ENCODE measurements at regions not wholly inside any gene's neighbourhood (a gene's known extent, or its start where the extent isn't known, plus 50 kb on each side); places are given as distances from the start of the nearest gene placed in this dataset.
"Not testable (repeated sequence)": the region's sequence is repeated elsewhere in the genome, so short reads cannot be mapped to it uniquely, and the experiment has no call there.

DNA sequence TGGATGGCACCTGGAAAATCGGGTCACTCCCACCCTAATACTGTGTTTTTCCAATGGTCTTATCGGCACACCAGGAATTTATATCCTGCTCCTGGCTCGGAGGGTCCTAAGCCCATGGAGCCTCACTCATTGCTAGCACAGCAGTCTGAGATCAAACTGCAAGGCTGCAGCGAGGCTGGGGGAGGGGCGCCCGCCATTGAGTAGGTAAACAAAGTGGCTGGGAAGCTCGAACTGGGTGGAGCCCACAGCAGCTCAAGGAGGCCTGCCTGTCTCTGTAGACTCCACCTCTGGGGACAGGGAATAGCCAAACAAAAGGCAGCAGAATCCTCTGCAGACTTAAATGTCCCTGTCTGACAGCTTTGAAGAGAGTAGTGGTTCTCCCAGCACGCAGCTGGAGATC is 607.0 kb downstream of the LMO7 start:
- not testable (repeated sequence) for DNase-seq (ENCODE audit: low read depth in 4 of 4, low spot score in 3 of 4)

DNA sequence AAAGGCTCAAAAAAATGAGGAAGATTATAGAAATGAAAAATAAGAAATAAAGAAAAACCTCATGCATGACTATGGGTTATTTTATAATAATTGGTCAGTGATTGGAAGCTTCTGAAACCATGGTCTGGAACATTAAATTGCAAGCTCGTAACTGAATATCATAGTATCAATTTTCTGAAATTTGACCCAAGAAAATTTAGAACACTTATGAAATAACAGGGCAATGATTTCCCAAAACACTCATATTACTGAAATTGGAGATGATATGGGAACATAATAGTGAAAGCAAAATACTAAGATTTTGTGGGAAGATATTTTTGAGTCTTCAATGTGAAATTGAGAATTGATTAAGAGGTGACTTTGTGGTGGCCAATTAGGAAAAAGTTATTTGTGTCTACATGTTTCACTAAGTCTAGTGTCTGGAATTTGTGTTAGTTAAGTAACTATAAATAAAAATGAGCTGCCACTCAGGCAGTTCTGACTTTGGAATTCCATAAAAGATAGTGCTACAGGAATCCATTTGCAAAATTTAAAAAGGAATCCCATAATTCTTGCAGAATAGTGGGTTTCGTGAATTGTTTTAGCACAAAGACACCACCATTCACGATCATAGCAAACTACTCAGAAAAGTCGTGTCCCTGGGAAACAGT is 603.0 kb downstream of the LMO7 start:
- DNase-seq (ENCODE audit: low read depth in 4 of 4, low spot score in 3 of 4): no peak

GRCh38 chr13:76231522-76232167 is 595.5 kb downstream of the LMO7 start:
- DNase-seq (ENCODE audit: low read depth in 4 of 4, low spot score in 3 of 4): no peak

DNA sequence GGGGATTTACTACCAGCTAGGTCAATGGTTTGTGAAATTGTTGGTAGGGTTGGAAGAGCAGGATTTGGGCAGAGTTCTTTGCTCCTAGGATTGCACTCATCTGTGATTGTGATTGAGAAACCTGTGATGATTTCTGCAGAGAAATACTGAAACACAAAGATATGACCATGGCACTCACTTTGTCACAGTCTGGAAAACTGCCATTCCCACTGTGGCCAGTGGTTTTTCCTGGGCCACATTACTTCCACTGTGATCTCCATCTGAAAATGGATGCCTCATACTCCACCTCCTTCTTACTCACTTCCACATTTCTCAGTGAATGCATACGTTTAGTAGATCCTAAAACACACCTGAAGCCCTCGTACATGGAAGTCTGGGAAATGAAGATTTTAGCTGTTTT is 593.2 kb downstream of the LMO7 start:
- no peak for DNase-seq (ENCODE audit: low read depth in 4 of 4, low spot score in 3 of 4)

GRCh38 chr13:76226941-76227340 is 590.8 kb downstream of the LMO7 start:
- no peak for DNase-seq (ENCODE audit: low read depth in 4 of 4, low spot score in 3 of 4)

GRCh38 chr13:76225815-76226489 is 589.8 kb downstream of the LMO7 start:
- no peak for DNase-seq (ENCODE audit: low read depth in 4 of 4, low spot score in 3 of 4)

GRCh38 chr13:76223999-76224398 is 587.9 kb downstream of the LMO7 start:
- DNase-seq (ENCODE audit: low read depth in 4 of 4, low spot score in 3 of 4): no peak

- no peak for DNase-seq (ENCODE audit: low read depth in 4 of 4, low spot score in 3 of 4)
Observed at GRCh38 chr13:76223565-76223964, 587.4 kb downstream of the LMO7 start.

DNA sequence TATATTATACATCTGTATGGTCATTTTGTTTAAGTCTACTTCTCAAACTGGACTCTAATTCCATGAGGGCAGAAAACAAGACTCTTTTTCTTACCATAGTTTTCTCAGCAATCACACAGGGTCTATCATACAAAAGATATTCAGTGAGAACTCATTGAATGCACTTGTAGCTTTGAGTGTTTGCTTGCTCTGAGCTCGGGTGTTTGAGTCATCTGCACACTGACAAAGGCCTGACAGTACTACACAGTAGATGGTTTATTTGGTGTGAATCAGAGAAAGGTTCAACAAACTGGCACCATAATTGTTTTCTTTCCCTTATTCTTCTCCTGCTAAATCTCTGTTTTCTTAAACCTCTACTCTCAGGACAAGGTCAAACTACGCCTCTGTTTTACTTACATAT is 586.4 kb downstream of the LMO7 start:
- no peak for DNase-seq (ENCODE audit: low read depth in 4 of 4, low spot score in 3 of 4)

- DNase-seq (ENCODE audit: low read depth in 4 of 4, low spot score in 3 of 4): peak in 2 of 4 donors; percentile 8 to 16
Observed at GRCh38 chr13:76216729-76217128, 580.6 kb downstream of the LMO7 start.

DNA sequence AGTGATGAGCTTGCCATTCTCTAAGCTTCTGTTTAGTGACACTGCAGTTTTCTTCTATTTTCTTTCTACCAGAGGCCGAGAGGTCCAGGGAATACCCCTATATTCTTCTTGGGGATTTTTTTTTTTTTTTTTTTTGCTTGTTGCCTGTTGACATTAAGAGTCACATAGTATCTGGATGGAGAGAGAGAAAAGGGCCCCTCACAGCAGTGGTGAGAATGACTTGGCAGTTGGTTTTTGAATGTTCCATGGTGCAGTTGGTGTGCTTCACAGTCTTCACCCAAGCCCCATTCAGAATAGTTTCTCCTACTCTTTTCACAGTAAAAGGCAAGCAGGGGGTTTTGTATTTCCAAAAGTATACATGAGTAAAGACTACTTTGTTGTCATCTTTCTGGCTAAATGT is 577.9 kb downstream of the LMO7 start:
- no peak for DNase-seq (ENCODE audit: low read depth in 4 of 4, low spot score in 3 of 4)

- no peak for DNase-seq (ENCODE audit: low read depth in 4 of 4, low spot score in 3 of 4)
Observed at GRCh38 chr13:76213423-76213904, 577.3 kb downstream of the LMO7 start.

GRCh38 chr13:76210262-76210661 is 574.1 kb downstream of the LMO7 start:
- DNase-seq (ENCODE audit: low read depth in 4 of 4, low spot score in 3 of 4): no peak

DNA sequence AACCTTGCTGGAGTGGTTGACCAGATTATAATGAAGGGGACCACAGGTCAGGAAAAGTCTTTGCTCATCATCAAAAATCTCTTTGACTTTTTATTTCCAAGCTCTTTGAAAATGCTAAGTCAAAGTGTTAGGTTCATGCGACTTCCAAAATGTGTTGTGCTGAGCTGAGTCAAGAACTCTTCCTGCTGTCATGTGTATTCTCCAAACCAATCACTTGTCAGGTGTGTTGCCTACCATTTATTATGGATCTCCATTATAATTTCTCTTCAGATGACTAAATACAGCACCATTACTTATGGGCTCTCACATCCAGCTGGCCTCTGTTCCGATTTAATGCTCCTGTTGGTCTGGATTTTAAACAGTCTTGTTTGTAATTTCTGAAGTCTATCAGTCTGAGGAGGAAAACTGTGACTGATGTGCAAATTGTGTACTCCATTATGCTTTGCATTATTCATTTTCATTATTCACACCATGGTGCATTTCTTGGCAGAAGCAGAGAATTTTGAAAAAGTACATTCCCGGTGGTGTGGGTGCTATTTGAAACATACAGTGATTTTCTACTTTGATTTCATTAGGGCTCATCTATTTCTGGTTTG is 562.5 kb downstream of the LMO7 start:
- no peak for DNase-seq (ENCODE audit: low read depth in 4 of 4, low spot score in 3 of 4)

DNA sequence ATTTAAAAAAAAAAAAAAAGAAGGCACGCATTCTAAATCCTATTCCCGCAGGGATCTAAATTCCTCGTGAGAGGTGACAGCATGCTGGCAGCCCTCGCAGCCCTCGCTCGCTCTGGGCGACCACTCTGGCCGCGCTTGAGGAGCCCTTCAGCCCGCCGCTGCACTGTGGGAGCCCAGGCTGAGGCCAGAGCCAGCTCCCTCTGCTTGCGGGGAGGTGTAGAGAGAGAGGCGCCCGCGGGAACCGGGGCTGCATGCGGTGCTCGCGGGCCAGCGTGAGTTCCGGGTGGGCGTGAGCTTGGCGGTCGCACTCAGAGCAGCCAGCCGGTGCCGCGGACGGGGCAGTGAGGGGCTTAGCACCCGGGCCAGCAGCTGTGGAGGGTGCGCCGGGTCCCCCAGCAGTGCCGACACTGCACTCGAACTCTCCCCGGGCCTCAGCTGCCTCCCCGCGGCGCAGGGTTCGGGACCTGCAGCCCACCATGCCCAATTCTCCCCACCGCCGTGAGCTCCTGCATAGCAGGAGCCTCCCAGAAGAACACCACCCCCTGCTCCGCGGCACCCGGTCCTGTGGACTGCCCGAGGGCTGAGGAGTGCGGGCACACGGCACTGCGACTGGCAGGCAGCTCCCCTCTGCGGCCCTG is 553.9 kb downstream of the LMO7 start:
- DNase-seq (ENCODE audit: low read depth in 4 of 4, low spot score in 3 of 4): no peak

DNA sequence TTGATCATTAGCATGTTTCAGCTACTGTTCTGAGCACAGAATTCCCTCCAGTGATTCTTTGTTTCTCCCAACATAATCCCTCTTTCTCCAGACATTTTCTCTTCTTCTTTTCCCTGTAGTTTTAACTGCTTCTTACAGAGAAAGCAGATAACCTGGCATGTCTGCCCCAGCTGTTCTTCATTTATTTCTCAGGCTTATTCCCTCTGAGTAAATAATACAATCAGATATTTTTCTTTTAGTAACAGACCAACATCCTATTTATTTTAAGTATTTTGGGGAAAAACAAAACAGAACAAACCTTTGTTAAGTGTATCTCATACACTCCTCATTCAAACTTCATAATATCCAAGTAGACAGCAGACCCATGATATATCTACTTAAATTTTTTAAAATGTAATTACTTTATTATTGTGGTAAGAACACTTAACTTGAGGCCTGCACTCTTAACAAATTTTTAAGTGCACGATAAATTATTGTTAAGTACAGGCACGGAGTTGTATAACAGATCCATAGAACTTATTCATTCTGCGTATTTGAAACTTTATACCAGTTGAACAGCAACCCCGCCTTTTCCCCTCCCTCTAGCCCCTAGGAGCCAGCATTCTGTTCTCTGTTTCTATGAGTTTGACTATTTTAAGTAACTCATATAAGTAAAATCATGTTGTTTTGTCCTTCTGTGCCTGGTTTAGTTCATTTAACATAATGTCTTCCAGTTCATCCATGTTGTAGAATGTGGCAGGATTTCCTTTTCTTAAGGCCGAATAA is 540.0 kb downstream of the LMO7 start:
- no peak for DNase-seq (ENCODE audit: low read depth in 4 of 4, low spot score in 3 of 4)

DNA sequence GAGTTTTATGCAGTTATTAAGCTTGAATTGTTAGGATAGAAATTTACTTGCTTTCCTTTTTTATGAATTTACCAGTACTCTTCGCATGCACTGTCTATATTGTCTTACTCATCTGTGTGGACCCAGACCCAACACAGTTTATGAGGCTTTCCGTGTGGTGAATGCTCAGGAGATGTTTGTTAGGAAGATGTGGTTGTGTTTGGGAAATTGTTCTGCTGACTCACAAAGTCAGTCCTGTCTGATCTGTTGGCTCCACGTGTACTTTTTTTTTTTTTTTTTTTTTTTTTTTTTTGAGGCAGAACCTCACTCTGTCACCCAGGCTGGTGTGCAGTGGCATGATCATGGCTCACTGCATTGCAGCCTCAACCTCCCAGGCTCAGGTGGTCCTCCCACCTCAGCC is 532.5 kb downstream of the LMO7 start:
- DNase-seq (ENCODE audit: low read depth in 4 of 4, low spot score in 3 of 4): no peak

DNA sequence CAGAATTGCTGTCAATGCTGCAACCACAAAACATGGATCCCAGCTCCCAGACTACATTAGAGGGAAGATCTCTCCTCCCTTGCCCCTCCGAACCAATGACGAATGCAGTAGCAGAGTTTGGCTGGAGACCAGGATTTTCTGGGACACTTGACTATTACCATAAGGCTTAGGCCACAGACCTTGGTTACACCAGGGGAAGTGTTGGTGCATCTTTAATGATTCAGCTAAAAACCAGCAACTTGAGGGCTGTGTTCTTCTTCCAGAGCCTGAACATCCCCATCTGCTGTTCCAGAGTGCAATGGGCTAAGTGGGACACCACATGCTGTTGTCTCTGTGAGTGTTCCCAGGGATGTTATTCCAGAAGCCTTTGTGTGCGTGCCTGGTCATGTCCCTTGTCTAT is 528.2 kb downstream of the LMO7 start:
- no peak for DNase-seq (ENCODE audit: low read depth in 4 of 4, low spot score in 3 of 4)

DNA sequence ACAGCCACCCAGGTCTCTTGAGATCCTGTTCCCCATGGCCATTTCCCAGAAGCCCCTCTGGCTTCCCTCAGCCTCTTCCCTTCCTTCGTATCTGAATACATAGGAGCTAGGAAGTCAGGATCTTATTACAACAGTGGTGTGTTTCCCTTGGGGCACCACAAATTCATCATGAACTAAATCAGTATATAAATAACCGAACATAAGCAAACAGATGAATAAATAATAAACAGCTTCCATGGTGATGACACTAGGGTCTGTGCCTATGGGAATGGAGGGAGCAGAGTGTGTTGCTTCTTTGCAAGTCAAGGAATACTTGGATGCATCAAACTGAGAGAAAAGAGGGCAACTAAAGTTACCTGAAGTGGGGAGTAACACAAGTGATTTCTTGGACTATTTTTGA is 527.6 kb downstream of the LMO7 start:
- no peak for DNase-seq (ENCODE audit: low read depth in 4 of 4, low spot score in 3 of 4)

Data from right renal pelvis (tissue), 4 donors.